Spleen (tissue), 11 donors: ENCODE measurements at regions not wholly inside any gene's neighbourhood (a gene's known extent, or its start where the extent isn't known, plus 50 kb on each side); places are given as distances from the start of the nearest gene placed in this dataset.

ENCODE experiments used
- DNase-seq: peaks from one replicate; pipeline ENCODE4 v3.0.0-alpha.2; 2020
- H3K27ac ChIP-seq, 8 donors: fragments of 200-600 bp; sonication (generic) in 7 of 8; 1 replicate in 4 of 8; 2 replicates in 4 of 8; pipeline versions ENCODE4 v1.5.0 to v1.8.0; 2016 to 2021; ENCODE audit warnings: inconsistent platforms in 4 of 8, mild to moderate bottlenecking in 4 of 8, moderate library complexity in 1 of 8
- H3K27me3 ChIP-seq, 7 donors: fragments of 200-600 bp; sonication (generic) in 6 of 7; replicated peaks in 1 of 7; 1 replicate in 4 of 7; 2 replicates in 3 of 7; pipeline versions ENCODE4 v1.5.0 to v1.8.0; 2016 to 2021; ENCODE audit warnings: inconsistent platforms in 3 of 7, mild to moderate bottlenecking in 1 of 7
- H3K36me3 ChIP-seq, 6 donors: fragments of 200-600 bp; sonication (generic) in 5 of 6; 1 replicate in 4 of 6; 2 replicates in 2 of 6; pipeline versions ENCODE4 v1.5.0 to v1.8.0; 2016 to 2021; ENCODE audit warnings: inconsistent platforms in 2 of 6
- H3K4me1 ChIP-seq, 6 donors: fragments of 200-600 bp; sonication (generic) in 5 of 6; 1 replicate in 3 of 6; 2 replicates in 3 of 6; pipeline versions ENCODE4 v1.5.0 to v1.8.0; 2016 to 2021; ENCODE audit warnings: inconsistent platforms in 3 of 6
- H3K4me3 ChIP-seq, 8 donors: fragments of 200-600 bp; sonication (generic) in 7 of 8; 1 replicate in 4 of 8; 2 replicates in 4 of 8; pipeline versions ENCODE4 v1.5.0 to v1.8.0; 2016 to 2021; ENCODE audit warnings: inconsistent platforms in 4 of 8, mild to moderate bottlenecking in 4 of 8, moderate library complexity in 2 of 8
- H3K9me3 ChIP-seq, 8 donors: fragments of 200-600 bp; sonication (generic) in 7 of 8; 1 replicate in 4 of 8; 2 replicates in 4 of 8; pipeline versions ENCODE4 v1.5.0 to v1.8.0; 2016 to 2021; ENCODE audit warnings: inconsistent platforms in 4 of 8
- POLR2A ChIP-seq, 3 donors: fragments of 450-650 bp; IDR thresholded peaks; one replicate each; pipeline ENCODE4 v1.5.1; 2017; ENCODE audit warnings: antibody characterized with exemption in 3 of 3, mild to moderate bottlenecking in 1 of 3
- POLR2AphosphoS5 ChIP-seq, 3 donors: sonication (generic); formaldehyde crosslinking; IDR thresholded peaks; one replicate each; pipeline ENCODE4 v1.5.1; 2017; ENCODE audit warnings: antibody characterized with exemption in 3 of 3
- WGBS, 5 donors: extraction: QIAGEN DNeasy Blood & Tissue Kit in 3 of 5; methylation state at CpG; one replicate each; pipeline versions ENCODE4 v1.1.5 to v1.1.7; 2013 to 2018; 5-methylcytosine and 5-hydroxymethylcytosine counted together
- intact Hi-C: fragments of 100-400 bp; cut with DNase I; formaldehyde crosslinking; loops from one replicate; pipeline ENCODE4 v1.15.0; 2023; ENCODE audit warnings: low total_unique reads
- TF ChIP-seq, protein P1 (sequence below), 11 experiments: fragments of 200-600 bp in 7 of 11; fragments of 450-650 bp in 4 of 11; sonication (generic) in 4 of 11; IDR thresholded peaks in 8 of 11; conservative IDR thresholded peaks in 3 of 11; 1 replicate in 7 of 11; 2 replicates in 4 of 11; pipeline versions ENCODE4 v1.4.0 to v1.8.0; 2016 to 2021; ENCODE audit warnings: antibody characterized with exemption in 11 of 11, inconsistent platforms in 4 of 11, mild to moderate bottlenecking in 1 of 11
- donor health status: healthy with polysubstance abuse.
- donor health status: DM: no; HTN: no; CAD: no; lungs with moderate emphysema.
- donor health status: DM: no; HTN: no; CAD: no.
- donor health status: Bipolar disorder and iron deficiency.
- donor health status: healthy.
- donor health status: DM: no; HTN: no; CAD: no.
- donor health status: DM: yes; HTN: yes; CAD: no.

DNA sequence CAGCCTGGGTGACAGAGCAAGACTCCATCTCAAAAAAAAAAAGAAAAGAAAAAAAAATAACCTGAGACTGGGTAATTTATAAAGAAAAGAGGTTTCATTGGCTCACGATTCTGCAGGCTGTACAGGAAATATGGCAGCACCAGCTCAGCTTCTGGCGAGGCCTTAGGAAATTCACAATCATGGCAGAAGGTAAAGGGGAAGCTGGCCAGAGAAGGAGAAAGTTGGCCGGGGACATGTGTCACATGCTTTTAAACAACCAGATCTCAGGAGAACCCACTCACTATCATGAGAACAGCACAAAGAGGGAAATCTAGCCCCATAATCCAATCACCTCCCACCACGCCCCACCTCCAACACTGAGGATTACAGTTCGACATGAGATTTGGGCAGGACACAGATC is 125.3 kb downstream of the DISP1 start:
- WGBS, 5 donors, result 76 to 95% (median 82%) methylated on average over 5 of the region's 5 CpGs
- H3K4me1 ChIP-seq, result no peaks in the 10 kb centered on the region
- intact Hi-C loops, result no loop called here
- no peaks in the 10 kb centered on the region for H3K27me3 ChIP-seq
- DNase-seq, result no peak
- TF ChIP-seq, protein P1, sequence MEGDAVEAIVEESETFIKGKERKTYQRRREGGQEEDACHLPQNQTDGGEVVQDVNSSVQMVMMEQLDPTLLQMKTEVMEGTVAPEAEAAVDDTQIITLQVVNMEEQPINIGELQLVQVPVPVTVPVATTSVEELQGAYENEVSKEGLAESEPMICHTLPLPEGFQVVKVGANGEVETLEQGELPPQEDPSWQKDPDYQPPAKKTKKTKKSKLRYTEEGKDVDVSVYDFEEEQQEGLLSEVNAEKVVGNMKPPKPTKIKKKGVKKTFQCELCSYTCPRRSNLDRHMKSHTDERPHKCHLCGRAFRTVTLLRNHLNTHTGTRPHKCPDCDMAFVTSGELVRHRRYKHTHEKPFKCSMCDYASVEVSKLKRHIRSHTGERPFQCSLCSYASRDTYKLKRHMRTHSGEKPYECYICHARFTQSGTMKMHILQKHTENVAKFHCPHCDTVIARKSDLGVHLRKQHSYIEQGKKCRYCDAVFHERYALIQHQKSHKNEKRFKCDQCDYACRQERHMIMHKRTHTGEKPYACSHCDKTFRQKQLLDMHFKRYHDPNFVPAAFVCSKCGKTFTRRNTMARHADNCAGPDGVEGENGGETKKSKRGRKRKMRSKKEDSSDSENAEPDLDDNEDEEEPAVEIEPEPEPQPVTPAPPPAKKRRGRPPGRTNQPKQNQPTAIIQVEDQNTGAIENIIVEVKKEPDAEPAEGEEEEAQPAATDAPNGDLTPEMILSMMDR (IDR thresholded peaks at IDR 0.05 in 8 of 11, conservative IDR thresholded peaks at IDR 0.05 in 3 of 11), result no peak
- TF ChIP-seq POLR2A (IDR thresholded peaks at IDR 0.05), result no peak
- no peak for TF ChIP-seq POLR2AphosphoS5 (IDR thresholded peaks at IDR 0.05)
- H3K27ac ChIP-seq, result no peak overlapping the region
- no peaks in the 10 kb centered on the region for H3K9me3 ChIP-seq
- H3K4me3 ChIP-seq, result no peak overlapping the region
- H3K36me3 ChIP-seq, result peaks cover 0 to 26% (median 8%) of the 10 kb centered on the region in 6 donors

DNA sequence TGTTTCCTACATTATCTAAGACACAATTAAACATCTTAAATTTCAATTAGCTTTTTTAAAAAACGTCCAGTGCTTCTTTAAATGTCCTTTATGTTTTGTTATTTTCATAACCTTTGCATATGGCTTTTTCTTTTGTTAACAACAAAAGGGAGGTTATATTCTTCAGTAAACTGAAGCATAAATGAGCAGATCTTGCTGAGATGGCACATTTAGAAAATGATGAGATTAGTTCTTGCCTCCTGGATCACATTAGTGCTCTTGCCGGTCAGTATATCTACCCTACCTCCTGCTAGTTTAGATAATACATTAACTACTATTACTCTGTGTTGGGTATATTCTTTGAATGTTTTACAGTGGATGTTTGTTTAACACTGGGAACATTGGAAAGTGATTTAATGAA is 126.1 kb downstream of the DISP1 start:
- H3K4me3 ChIP-seq, result no peak overlapping the region
- no peak for TF ChIP-seq POLR2A (IDR thresholded peaks at IDR 0.05)
- TF ChIP-seq, protein P1 (IDR thresholded peaks at IDR 0.05 in 8 of 11, conservative IDR thresholded peaks at IDR 0.05 in 3 of 11), result no peak
- no peak for TF ChIP-seq POLR2AphosphoS5 (IDR thresholded peaks at IDR 0.05)
- intact Hi-C loops, result no loop called here

DNA sequence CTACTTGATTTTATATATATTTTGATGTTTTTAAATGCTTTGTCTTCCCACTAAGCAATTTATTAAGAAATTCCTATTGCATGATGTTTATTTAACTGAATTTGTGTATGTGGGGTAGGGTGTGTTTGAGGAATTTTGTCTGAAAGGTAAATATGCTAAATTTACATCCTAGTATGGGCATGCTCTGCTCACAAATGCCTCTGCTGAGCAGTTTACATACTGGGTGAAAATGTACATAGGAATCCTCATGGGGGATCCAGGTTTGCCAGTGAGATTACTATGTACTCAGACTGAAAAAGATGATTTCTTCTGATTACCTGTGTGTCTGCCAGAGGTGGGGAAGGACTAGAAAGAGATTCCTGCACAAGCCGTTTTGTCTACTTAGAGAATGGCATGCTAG is 126.6 kb downstream of the DISP1 start:
- H3K9me3 ChIP-seq, result no peaks in the 10 kb centered on the region
- H3K4me1 ChIP-seq, result no peaks in the 10 kb centered on the region
- no peak overlapping the region for H3K4me3 ChIP-seq
- H3K27me3 ChIP-seq, result no peaks in the 10 kb centered on the region
- no peak for TF ChIP-seq POLR2AphosphoS5 (IDR thresholded peaks at IDR 0.05)
- TF ChIP-seq POLR2A (IDR thresholded peaks at IDR 0.05), result no peak
- TF ChIP-seq, protein P1 (IDR thresholded peaks at IDR 0.05 in 8 of 11, conservative IDR thresholded peaks at IDR 0.05 in 3 of 11), result no peak
- H3K36me3 ChIP-seq, result peaks cover 0 to 27% (median 8%) of the 10 kb centered on the region in 6 donors
- H3K27ac ChIP-seq, result no peak overlapping the region
- WGBS, 5 donors, result 91 to 100% (median 94%) methylated on average over 1 of the region's 1 CpG
- no peak for DNase-seq
- intact Hi-C loops, result no loop called here

More for the DNA sequence above, 126.1 kb downstream of the DISP1 start:
- Histone ChIP-seq H3K4me1 (no peaks in the 10 kb centered on the region), H3K36me3 (peaks cover 0 to 27% (median 8%) of the 10 kb centered on the region in 6 donors), H3K9me3 (no peaks in the 10 kb centered on the region), H3K27me3 (no peaks in the 10 kb centered on the region), H3K27ac (no peak overlapping the region)
- WGBS, 5 donors, result 83 to 93% (median 88%) methylated on average over 2 of the region's 2 CpGs
- DNase-seq, result no peak

DNA sequence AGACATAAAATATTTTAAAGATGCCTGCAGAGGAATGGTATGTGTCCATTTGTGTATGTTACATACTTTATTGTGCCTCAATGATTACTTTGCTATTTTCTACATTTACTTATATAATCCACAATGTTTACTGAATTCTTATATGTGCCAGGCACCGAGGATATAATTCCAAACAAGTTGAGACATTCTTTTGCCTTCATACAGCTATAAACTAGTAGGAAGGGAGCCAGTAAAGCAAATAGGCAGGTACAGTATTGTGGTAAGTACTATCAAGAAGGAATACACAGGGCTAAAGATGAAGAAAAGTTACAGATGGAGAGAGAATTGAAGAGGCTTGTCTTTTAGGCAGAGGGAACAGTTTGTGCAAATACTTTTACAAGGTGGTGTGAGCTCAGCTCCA is 131.6 kb downstream of the DISP1 start:
- 86 to 94% (median 91%) methylated on average over 1 of the region's 1 CpG for WGBS, 5 donors
- H3K9me3 ChIP-seq, result no peaks in the 10 kb centered on the region
- DNase-seq, result no peak
- TF ChIP-seq POLR2A (IDR thresholded peaks at IDR 0.05) (no peak), POLR2AphosphoS5 (IDR thresholded peaks at IDR 0.05) (no peak)
- TF ChIP-seq, protein P1 (IDR thresholded peaks at IDR 0.05 in 8 of 11, conservative IDR thresholded peaks at IDR 0.05 in 3 of 11), result no peak
- H3K27ac ChIP-seq, result no peak overlapping the region
- H3K4me3 ChIP-seq, result no peak overlapping the region
- intact Hi-C loops, result no loop called here
- H3K36me3 ChIP-seq, result peaks cover 0 to 27% (median 8%) of the 10 kb centered on the region in 6 donors
- H3K27me3 ChIP-seq, result no peaks in the 10 kb centered on the region
- no peaks in the 10 kb centered on the region for H3K4me1 ChIP-seq
